ENCODE measurements at regions not wholly inside any gene's neighbourhood (a gene's known extent, or its start where the extent isn't known, plus 50 kb on each side); places are given as distances from the start of the nearest gene placed in this dataset.

DNA sequence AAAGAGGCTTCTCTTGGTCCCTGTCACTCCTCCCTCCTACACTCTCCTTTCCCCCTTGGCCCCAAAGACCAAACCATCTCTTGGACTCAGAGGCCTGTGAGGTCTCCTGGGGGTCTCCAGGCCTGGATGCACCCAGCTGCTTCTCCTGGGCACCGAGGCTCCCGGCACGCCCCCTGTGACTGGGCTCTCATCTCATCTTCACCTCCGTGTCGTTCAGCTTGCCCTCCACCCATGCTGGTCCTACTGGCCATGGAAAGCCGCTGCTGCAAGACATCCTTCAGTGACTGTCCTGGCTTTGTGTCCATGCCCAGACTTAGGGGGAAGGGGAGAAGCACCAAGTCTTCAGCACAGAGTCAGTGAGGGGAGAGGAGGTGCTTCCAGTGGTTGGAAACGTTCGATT lies 141.4 kb upstream of the RET start:
- TF ChIP-seq POLR2AphosphoS5 (IDR thresholded peaks at IDR 0.05) (no peak), POLR2A (IDR thresholded peaks at IDR 0.05) (no peak)
- TF ChIP-seq, protein P1, sequence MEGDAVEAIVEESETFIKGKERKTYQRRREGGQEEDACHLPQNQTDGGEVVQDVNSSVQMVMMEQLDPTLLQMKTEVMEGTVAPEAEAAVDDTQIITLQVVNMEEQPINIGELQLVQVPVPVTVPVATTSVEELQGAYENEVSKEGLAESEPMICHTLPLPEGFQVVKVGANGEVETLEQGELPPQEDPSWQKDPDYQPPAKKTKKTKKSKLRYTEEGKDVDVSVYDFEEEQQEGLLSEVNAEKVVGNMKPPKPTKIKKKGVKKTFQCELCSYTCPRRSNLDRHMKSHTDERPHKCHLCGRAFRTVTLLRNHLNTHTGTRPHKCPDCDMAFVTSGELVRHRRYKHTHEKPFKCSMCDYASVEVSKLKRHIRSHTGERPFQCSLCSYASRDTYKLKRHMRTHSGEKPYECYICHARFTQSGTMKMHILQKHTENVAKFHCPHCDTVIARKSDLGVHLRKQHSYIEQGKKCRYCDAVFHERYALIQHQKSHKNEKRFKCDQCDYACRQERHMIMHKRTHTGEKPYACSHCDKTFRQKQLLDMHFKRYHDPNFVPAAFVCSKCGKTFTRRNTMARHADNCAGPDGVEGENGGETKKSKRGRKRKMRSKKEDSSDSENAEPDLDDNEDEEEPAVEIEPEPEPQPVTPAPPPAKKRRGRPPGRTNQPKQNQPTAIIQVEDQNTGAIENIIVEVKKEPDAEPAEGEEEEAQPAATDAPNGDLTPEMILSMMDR (IDR thresholded peaks at IDR 0.05) = no peak
- intact Hi-C loops (cut with DNase I) = no loop called here
- WGBS = 81% methylated on average over 8 of the region's 8 CpGs
- H3K27me3 ChIP-seq (replicated peaks; ENCODE audit: insufficient read depth) = peaks cover 6% of the 10 kb centered on the region
- no peaks in the 10 kb centered on the region for H3K4me1 ChIP-seq (replicated peaks)
- H3K36me3 ChIP-seq = no peaks in the 10 kb centered on the region
- no peaks in the 10 kb centered on the region for H3K9me3 ChIP-seq
- H3K27ac ChIP-seq = no peak overlapping the region
- no peak for DNase-seq (ENCODE audit: low spot score)
- H3K4me3 ChIP-seq = no peak overlapping the region

DNA sequence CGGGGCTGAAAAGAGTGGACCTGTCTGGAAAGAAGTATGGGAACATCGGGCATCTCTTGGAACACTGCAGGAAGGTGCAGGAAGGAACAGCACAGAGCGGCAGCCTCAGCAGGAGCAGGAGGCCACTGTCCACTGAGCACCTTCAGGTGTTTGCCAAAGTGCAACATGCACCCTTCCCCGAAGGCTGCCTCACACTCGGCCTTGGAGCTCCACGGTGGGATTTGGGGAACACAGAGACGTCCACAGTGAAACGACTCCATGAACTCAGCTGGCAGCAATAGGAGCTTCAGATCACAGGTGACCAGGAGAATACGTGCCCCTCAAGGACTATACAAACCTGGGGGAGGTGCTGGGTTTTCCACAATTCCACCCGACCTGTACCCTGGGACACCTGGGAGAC lies 140.3 kb upstream of the RET start:
- Histone ChIP-seq H3K27ac (no peak overlapping the region), H3K4me1 (replicated peaks) (no peaks in the 10 kb centered on the region), H3K9me3 (no peaks in the 10 kb centered on the region), H3K27me3 (replicated peaks; ENCODE audit: insufficient read depth) (peaks cover 6% of the 10 kb centered on the region), H3K4me3 (no peak overlapping the region), H3K36me3 (no peaks in the 10 kb centered on the region)
- TF ChIP-seq POLR2A (IDR thresholded peaks at IDR 0.05) (no peak), POLR2AphosphoS5 (IDR thresholded peaks at IDR 0.05) (no peak)
- TF ChIP-seq, protein P1 (IDR thresholded peaks at IDR 0.05) = no peak
- DNase-seq (ENCODE audit: low spot score) = no peak
- WGBS = 92% methylated on average over 10 of the region's 10 CpGs
- intact Hi-C loops (cut with DNase I) = no loop called here

DNA sequence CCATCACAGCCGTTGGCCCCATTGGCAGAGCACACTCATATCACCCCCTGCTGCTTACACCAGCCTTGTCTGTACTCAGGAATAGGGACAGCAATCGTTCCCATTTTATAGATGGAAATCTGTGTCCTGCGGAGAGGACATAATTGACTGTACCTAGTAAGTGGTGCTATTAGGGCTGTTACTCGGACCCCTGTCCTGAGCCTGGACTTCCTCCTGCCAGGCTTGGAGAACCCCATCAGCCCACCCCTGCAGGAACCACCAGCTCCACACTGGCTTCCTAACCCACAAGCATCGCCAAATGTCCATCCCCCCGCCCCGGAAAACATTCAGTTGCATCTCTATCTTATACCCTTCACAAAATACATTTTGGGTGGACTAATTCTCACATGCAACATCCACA lies 139.8 kb upstream of the RET start:
- no peak overlapping the region for H3K4me3 ChIP-seq
- peaks cover 6% of the 10 kb centered on the region for H3K27me3 ChIP-seq (replicated peaks; ENCODE audit: insufficient read depth)
- TF ChIP-seq POLR2A (IDR thresholded peaks at IDR 0.05) (no peak), POLR2AphosphoS5 (IDR thresholded peaks at IDR 0.05) (no peak)
- TF ChIP-seq, protein P1 (IDR thresholded peaks at IDR 0.05) = no peak
- H3K9me3 ChIP-seq = no peaks in the 10 kb centered on the region
- H3K36me3 ChIP-seq = no peaks in the 10 kb centered on the region
- 94% methylated on average over 7 of the region's 7 CpGs for WGBS
- intact Hi-C loops (cut with DNase I) = no loop called here
- no peaks in the 10 kb centered on the region for H3K4me1 ChIP-seq (replicated peaks)
- no peak overlapping the region for H3K27ac ChIP-seq
- no peak for DNase-seq (ENCODE audit: low spot score)

DNA sequence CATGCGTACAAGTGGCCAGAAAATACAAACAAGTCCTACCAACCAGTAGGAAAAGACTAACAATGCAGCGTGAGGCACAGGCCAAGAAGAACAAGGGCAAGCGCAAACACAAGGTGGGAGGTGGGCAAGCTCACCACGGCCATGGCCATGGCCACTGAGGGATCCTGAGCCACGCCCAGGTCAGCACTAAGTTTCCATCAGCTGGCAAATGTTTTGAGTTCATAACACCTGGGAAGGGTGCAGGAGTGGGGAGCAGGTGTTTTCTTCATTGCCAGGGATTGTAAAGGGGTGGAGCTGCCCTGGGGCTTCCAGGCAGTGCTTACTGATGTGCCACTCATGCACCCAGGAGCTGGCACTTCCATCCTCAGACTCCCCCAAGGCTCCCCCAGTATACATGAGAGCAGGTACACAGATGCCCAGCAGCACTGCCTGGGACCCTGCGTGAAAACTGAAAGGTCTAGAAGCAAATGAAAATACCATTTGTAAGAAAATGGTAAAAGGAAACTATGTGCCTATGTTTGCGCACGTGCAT lies 139.2 kb upstream of the RET start:
- intact Hi-C loops (cut with DNase I) = no loop called here
- H3K9me3 ChIP-seq = no peaks in the 10 kb centered on the region
- DNase-seq (ENCODE audit: low spot score) = no peak
- no peak for TF ChIP-seq POLR2AphosphoS5 (IDR thresholded peaks at IDR 0.05)
- TF ChIP-seq, protein P1 (IDR thresholded peaks at IDR 0.05) = no peak
- no peak overlapping the region for H3K4me3 ChIP-seq
- no peaks in the 10 kb centered on the region for H3K4me1 ChIP-seq (replicated peaks)
- WGBS = 89% methylated on average over 8 of the region's 8 CpGs
- no peak overlapping the region for H3K27ac ChIP-seq
- no peaks in the 10 kb centered on the region for H3K36me3 ChIP-seq
- peaks cover 4% of the 10 kb centered on the region for H3K27me3 ChIP-seq (replicated peaks; ENCODE audit: insufficient read depth)

DNA sequence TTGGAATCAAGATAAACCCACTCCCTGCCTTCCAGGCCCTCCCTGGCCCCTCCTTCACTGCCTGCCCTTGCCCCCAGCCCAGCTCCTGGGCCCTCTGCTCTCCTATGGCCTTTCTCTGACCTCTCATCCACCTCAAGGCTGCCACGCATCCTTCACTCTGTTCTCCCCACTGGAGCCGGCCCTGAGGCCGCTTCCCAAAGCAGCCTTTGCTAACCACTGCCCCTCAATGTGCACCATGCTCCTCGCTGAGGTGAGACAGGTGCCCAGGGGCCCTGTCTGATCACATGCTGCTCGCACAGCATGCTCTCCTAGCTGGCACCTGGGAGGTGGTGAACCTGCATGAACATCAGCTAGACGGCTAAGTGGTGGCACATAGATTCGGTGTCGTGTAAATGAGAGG lies 138.5 kb upstream of the RET start:
- no peaks in the 10 kb centered on the region for H3K27me3 ChIP-seq (replicated peaks; ENCODE audit: insufficient read depth)
- intact Hi-C loops (cut with DNase I) = no loop called here
- H3K36me3 ChIP-seq = no peaks in the 10 kb centered on the region
- no peak overlapping the region for H3K4me3 ChIP-seq
- no peak overlapping the region for H3K27ac ChIP-seq
- H3K4me1 ChIP-seq (replicated peaks) = no peaks in the 10 kb centered on the region
- WGBS = 92% methylated on average over 8 of the region's 8 CpGs
- TF ChIP-seq POLR2AphosphoS5 (IDR thresholded peaks at IDR 0.05) (no peak), POLR2A (IDR thresholded peaks at IDR 0.05) (no peak)
- TF ChIP-seq, protein P1 (IDR thresholded peaks at IDR 0.05) = no peak
- no peaks in the 10 kb centered on the region for H3K9me3 ChIP-seq
- no peak for DNase-seq (ENCODE audit: low spot score)

Measured in prostate gland (tissue), 2 donors.